ENCODE measurements at regions not wholly inside any gene's neighbourhood (a gene's known extent, or its start where the extent isn't known, plus 50 kb on each side); places are given as distances from the start of the nearest gene placed in this dataset.

DNA sequence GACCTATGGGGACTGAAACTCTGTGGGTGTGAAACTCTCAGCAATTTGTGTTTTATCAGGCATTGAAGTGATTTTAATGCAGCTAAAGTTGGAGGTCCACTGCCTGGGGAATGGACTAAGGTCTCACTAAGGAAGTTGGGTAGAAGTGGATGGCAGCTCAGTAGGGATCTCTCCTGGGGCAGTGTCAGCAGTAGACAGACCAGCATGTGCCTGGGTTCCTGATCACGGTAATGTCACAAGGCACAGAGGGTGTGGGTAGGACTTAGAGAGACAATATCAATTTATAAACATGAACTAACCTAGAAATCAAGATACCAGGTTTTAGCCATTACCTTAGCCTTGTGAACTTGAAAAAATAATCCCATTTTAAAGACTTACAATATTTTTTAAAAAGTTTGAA, 380.3 kb upstream of the LCORL start:
- TF ChIP-seq, protein P1, sequence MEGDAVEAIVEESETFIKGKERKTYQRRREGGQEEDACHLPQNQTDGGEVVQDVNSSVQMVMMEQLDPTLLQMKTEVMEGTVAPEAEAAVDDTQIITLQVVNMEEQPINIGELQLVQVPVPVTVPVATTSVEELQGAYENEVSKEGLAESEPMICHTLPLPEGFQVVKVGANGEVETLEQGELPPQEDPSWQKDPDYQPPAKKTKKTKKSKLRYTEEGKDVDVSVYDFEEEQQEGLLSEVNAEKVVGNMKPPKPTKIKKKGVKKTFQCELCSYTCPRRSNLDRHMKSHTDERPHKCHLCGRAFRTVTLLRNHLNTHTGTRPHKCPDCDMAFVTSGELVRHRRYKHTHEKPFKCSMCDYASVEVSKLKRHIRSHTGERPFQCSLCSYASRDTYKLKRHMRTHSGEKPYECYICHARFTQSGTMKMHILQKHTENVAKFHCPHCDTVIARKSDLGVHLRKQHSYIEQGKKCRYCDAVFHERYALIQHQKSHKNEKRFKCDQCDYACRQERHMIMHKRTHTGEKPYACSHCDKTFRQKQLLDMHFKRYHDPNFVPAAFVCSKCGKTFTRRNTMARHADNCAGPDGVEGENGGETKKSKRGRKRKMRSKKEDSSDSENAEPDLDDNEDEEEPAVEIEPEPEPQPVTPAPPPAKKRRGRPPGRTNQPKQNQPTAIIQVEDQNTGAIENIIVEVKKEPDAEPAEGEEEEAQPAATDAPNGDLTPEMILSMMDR (IDR thresholded peaks at IDR 0.05; ENCODE audit: insufficient read depth, low read length, missing control alignments), result no peak
- no peak overlapping the region for H3K4me3 ChIP-seq (ENCODE audit: low read depth, low read length)
- CTCF ChIA-PET, result no interaction called here
- DNase-seq (ENCODE audit: low read depth, low spot score), result no peak
- POLR2A ChIA-PET, result no interaction called here

DNA sequence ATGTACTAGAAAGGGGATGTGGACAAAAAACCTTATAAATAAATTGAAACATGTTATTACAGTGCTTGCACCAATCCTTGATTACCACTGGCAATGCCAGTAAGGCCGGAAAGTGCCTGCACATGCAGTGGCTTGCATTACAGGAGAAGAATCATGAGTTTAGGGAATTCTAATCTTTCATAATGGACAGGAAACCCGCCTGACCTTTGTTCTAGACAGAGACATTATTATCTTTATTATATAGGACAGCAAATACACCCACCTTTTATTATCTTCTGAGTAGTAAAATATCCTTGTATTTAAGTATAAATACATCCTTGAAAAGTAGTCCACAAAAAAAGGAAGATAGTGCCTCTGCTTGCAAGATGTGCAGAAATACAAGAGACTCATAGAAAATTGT, 379.9 kb upstream of the LCORL start:
- ChIA-PET POLR2A (no interaction called here), CTCF (no interaction called here)
- TF ChIP-seq, protein P1 (IDR thresholded peaks at IDR 0.05; ENCODE audit: insufficient read depth, low read length, missing control alignments), result no peak
- no peak for DNase-seq (ENCODE audit: low read depth, low spot score)
- no peak overlapping the region for H3K4me3 ChIP-seq (ENCODE audit: low read depth, low read length)

DNA sequence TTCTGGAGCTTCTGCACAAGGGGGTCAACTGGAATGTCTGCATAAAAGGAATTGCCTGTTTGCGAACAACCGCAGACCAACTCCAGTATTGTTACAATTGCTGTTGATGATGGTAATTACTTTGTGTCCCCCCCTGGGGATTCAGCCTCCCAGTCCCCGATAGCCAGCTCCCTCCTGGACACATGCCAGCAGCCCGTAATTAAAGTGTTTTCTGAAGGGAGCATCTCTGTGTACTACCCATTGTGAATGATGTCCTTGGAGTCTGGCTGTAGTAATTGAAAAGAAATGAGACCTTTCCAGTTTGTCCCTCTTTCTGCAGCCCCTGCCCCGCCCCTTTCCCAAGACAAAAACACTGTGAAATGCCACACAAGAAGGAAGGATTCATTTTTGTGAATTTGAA, 377.1 kb upstream of the LCORL start:
- TF ChIP-seq, protein P1 (IDR thresholded peaks at IDR 0.05; ENCODE audit: insufficient read depth, low read length, missing control alignments), result no peak
- POLR2A ChIA-PET, result no interaction called here
- DNase-seq (ENCODE audit: low read depth, low spot score), result no peak
- CTCF ChIA-PET, result no interaction called here
- no peak overlapping the region for H3K4me3 ChIP-seq (ENCODE audit: low read depth, low read length)

DNA sequence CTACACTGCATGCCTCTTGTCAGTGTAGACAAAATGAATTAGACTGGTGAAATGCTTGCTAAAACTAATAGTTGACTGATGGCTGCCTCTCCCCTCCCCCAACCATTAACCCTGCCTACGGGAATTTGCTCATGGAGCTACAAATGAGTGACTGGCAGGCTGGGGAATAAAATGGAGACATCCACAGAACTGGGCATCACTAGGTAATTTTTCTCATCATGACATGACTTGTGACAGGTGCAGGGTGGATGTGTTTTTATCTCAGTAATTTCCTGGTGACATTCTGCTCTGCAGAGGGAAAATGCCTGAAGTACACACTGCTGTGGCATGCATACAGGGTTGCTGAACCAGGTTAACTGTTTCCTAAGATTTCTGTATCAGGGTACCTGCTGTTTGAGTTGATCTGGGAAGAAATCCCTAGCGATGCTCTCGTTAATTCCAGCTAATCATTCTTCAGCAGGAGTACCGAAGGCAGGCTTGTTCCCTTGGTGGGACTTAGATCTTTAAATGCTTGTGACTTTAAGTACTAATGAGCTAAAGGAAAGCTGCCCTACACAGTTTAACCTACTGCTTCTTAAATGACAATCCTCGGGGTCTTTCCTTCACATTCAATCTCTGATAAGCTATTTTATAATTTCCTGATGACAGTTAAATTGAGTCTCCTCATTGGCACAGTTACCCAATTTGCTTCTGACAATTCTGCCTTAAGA, 376.3 kb upstream of the LCORL start:
- POLR2A ChIA-PET, result no interaction called here
- CTCF ChIA-PET, result no interaction called here
- no peak for DNase-seq (ENCODE audit: low read depth, low spot score)
- H3K4me3 ChIP-seq (ENCODE audit: low read depth, low read length), result no peak overlapping the region
- TF ChIP-seq, protein P1 (IDR thresholded peaks at IDR 0.05; ENCODE audit: insufficient read depth, low read length, missing control alignments), result no peak

DNA sequence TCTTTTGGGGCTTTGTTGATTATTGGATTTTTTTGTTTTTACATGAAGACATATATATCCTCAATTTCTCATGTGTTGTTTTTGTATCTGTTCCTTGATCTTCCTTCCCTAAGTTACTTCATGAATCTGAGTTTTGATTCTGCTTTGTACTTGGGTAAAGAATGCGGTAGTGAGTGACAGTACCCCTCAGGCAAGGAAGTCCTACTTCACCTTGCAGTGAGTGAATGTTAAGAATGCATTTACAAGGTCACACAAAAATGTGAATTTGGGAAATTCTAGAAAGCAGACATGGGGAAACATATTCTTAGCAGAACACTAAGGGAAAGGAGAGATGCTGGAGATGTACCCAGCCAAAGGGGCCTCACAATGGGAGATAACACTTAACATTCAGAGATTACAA, 373.1 kb upstream of the LCORL start:
- ChIA-PET POLR2A (no interaction called here), CTCF (no interaction called here)
- H3K4me3 ChIP-seq (ENCODE audit: low read depth, low read length), result no peak overlapping the region
- DNase-seq (ENCODE audit: low read depth, low spot score), result no peak
- TF ChIP-seq, protein P1 (IDR thresholded peaks at IDR 0.05; ENCODE audit: insufficient read depth, low read length, missing control alignments), result no peak

DNA sequence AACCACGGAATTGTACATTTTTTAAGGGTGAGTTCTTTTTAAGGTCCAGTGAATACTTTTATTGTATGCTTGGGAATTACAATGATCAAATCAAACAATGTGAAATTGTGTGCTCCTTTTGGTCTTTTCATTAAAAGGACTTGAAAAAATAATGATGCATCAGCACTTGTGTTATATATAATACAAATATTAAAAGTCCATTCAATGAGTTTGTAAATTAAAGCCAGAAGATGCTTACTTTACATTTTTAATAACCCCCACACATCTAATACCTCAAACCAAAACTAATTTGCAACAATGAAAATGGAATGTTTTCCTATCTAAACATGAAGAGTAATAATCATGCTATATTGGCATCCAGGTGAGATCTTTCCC, 369.8 kb upstream of the LCORL start:
- DNase-seq (ENCODE audit: low read depth, low spot score), result no peak
- TF ChIP-seq, protein P1 (IDR thresholded peaks at IDR 0.05; ENCODE audit: insufficient read depth, low read length, missing control alignments), result no peak
- ChIA-PET POLR2A (no interaction called here), CTCF (no interaction called here)
- no peak overlapping the region for H3K4me3 ChIP-seq (ENCODE audit: low read depth, low read length)

Measured in AG04449 (cell line).